ENCODE measurements at regions not wholly inside any gene's neighbourhood (a gene's known extent, or its start where the extent isn't known, plus 50 kb on each side); places are given as distances from the start of the nearest gene placed in this dataset.

GRCh38 chr13:59447846-59448620, 715.7 kb downstream of the DIAPH3 start:
- Histone ChIP-seq H3K36me3 (replicated peaks in 1 of 2; ENCODE audit: control insufficient read depth in 1 of 2, insufficient read depth in 2 of 2, low read length in 2 of 2) (no peaks in the 10 kb centered on the region), H3K79me2 (ENCODE audit: insufficient read depth, low read length) (no peaks in the 10 kb centered on the region), H3K4me3 (replicated peaks in 1 of 3; ENCODE audit: insufficient read depth in 1 of 3, low read depth in 2 of 3, low read length in 3 of 3) (no peak overlapping the region), H4K20me1 (ENCODE audit: insufficient read depth, low read length) (no peaks in the 10 kb centered on the region), H3K27me3 (ENCODE audit: control insufficient read depth in 1 of 2, insufficient read depth in 2 of 2, low read length in 2 of 2) (no peaks in the 10 kb centered on the region; a peak in 1 of 5 replicates), H3K4me2 (ENCODE audit: low read depth, low read length) (no peak overlapping the region), H2AFZ (ENCODE audit: low read length) (no peak overlapping the region), H3K4me1 (ENCODE audit: insufficient read depth, low read length) (peaks cover 8% of the 10 kb centered on the region; the same call in 1 of the 2 replicates), H3K9me3 (ENCODE audit: low read length) (no peaks in the 10 kb centered on the region), H3K9ac (ENCODE audit: insufficient read depth, low read depth, low read length) (no peak overlapping the region), H3K27ac (ENCODE audit: extremely low read length, insufficient read depth, low read length) (no peak overlapping the region)
- DNase-seq (ENCODE audit: low spot score) (peak; percentile 5), FAIRE-seq (no peak), ATAC-seq (no peak)
- ChIA-PET POLR2A (no interaction called here), CTCF (ENCODE audit: low intra/inter-chr PET ratio, low total read pairs) (no interaction called here)
- WGBS (ENCODE audit: low lambda C conversion rate), result 1% methylated on average over 6 of the region's 6 CpGs
- in situ Hi-C loops (cut with HindIII; ENCODE audit: extremely low pct_ligation_motif_present, low pct_unique_long_range_greater_than_20kb), result no loop called here
- no TSS peak for BruUV-seq (replicated peaks)
- intact Hi-C loops (cut with micrococcal nuclease; ENCODE audit: unreplicated experiment), result no loop called here
- TF ChIP-seq CTCF (CRISPR knock-in tag; IDR thresholded peaks at IDR 0.05), result no peak

GRCh38 chr13:59449750-59450149, 714.0 kb downstream of the DIAPH3 start:
- 1% methylated on average over 4 of the region's 4 CpGs for WGBS (ENCODE audit: low lambda C conversion rate)
- H3K4me2 ChIP-seq (ENCODE audit: low read depth, low read length), result no peak overlapping the region
- CTCF ChIA-PET (ENCODE audit: low intra/inter-chr PET ratio, low total read pairs), result no interaction called here
- H3K4me3 ChIP-seq (replicated peaks in 1 of 3; ENCODE audit: insufficient read depth in 1 of 3, low read depth in 2 of 3, low read length in 3 of 3), result no peak overlapping the region
- no peak overlapping the region for H2AFZ ChIP-seq (ENCODE audit: low read length)
- no peaks in the 10 kb centered on the region for H4K20me1 ChIP-seq (ENCODE audit: insufficient read depth, low read length)
- no peak for DNase-seq (ENCODE audit: low spot score)
- H3K27me3 ChIP-seq (ENCODE audit: control insufficient read depth in 1 of 2, insufficient read depth in 2 of 2, low read length in 2 of 2), result no peaks in the 10 kb centered on the region
- no peak overlapping the region for H3K9ac ChIP-seq (ENCODE audit: insufficient read depth, low read depth, low read length)
- ATAC-seq, result no peak
- POLR2A ChIA-PET, result no interaction called here
- in situ Hi-C loops (cut with HindIII; ENCODE audit: extremely low pct_ligation_motif_present, low pct_unique_long_range_greater_than_20kb), result no loop called here
- H3K79me2 ChIP-seq (ENCODE audit: insufficient read depth, low read length), result no peaks in the 10 kb centered on the region
- TF ChIP-seq FOXO4 (CRISPR knock-in tag; conservative IDR thresholded peaks at IDR 0.05) (no peak), PAF1 (CRISPR knock-in tag; IDR thresholded peaks at IDR 0.05) (no peak), NR2C2 (CRISPR knock-in tag; IDR thresholded peaks at IDR 0.05; ENCODE audit: borderline replicate concordance) (no peak), JUNB (CRISPR knock-in tag; IDR thresholded peaks at IDR 0.05; ENCODE audit: borderline replicate concordance) (no peak), CHCHD3 (CRISPR knock-in tag; IDR thresholded peaks at IDR 0.05) (no peak), HBP1 (CRISPR knock-in tag; IDR thresholded peaks at IDR 0.05; ENCODE audit: low read depth) (no peak), ZNF256 (CRISPR knock-in tag; conservative IDR thresholded peaks at IDR 0.05) (no peak), ZC3H13 (CRISPR knock-in tag; IDR thresholded peaks at IDR 0.05) (no peak), ATF3 (CRISPR knock-in tag; IDR thresholded peaks at IDR 0.05) (no peak), MTF1 (CRISPR knock-in tag; IDR thresholded peaks at IDR 0.05) (no peak), MYNN (CRISPR knock-in tag; IDR thresholded peaks at IDR 0.05; ENCODE audit: low read depth) (no peak), CENPBD1 (CRISPR knock-in tag; IDR thresholded peaks at IDR 0.05; ENCODE audit: borderline replicate concordance, low read depth) (no peak)
- no TSS peak for BruUV-seq (replicated peaks)
- H3K4me1 ChIP-seq (ENCODE audit: insufficient read depth, low read length), result peaks cover 8% of the 10 kb centered on the region; the same call in 1 of the 2 replicates
- intact Hi-C loops (cut with micrococcal nuclease; ENCODE audit: unreplicated experiment), result no loop called here
- H3K9me3 ChIP-seq (ENCODE audit: low read length), result no peaks in the 10 kb centered on the region
- H3K36me3 ChIP-seq (replicated peaks in 1 of 2; ENCODE audit: control insufficient read depth in 1 of 2, insufficient read depth in 2 of 2, low read length in 2 of 2), result no peaks in the 10 kb centered on the region
- no peak for FAIRE-seq
- no peak overlapping the region for H3K27ac ChIP-seq (ENCODE audit: extremely low read length, insufficient read depth, low read length)

Data from HepG2 (cell line).